Esophagus muscularis mucosa (tissue), 4 donors: ENCODE measurements at regions not wholly inside any gene's neighbourhood (a gene's known extent, or its start where the extent isn't known, plus 50 kb on each side); places are given as distances from the start of the nearest gene placed in this dataset.

Source experiments
- DNase-seq: peaks from one replicate; pipeline ENCODE4 v3.0.0-alpha.2; 2017; ENCODE audit errors: extremely low spot score
- H3K27ac ChIP-seq, 4 donors: fragments of 200-600 bp; sonication (generic); replicated peaks in 1 of 4; 1 replicate in 3 of 4; 2 replicates in 1 of 4; pipeline ENCODE4 v1.5.1; 2016 to 2019; ENCODE audit warnings: mild to moderate bottlenecking in 1 of 4
- H3K27me3 ChIP-seq, 4 donors: fragments of 200-600 bp; sonication (generic); one replicate each; pipeline versions ENCODE4 v1.5.1 to v1.6.0; 2016 to 2019
- H3K36me3 ChIP-seq, 4 donors: fragments of 200-600 bp; sonication (generic); one replicate each; pipeline ENCODE4 v1.5.1; 2016 to 2019
- H3K4me1 ChIP-seq, 4 donors: fragments of 200-600 bp; sonication (generic); one replicate each; pipeline ENCODE4 v1.5.1; 2016 to 2019
- H3K4me3 ChIP-seq, 4 donors: fragments of 200-600 bp; sonication (generic); 1 replicate in 2 of 4; 2 replicates in 2 of 4; pipeline ENCODE4 v1.5.1; 2016 to 2019; ENCODE audit warnings: mild to moderate bottlenecking in 4 of 4, moderate library complexity in 1 of 4
- H3K9me3 ChIP-seq, 4 donors: fragments of 200-600 bp; sonication (generic); 1 replicate in 3 of 4; 2 replicates in 1 of 4; pipeline ENCODE4 v1.5.1; 2016 to 2019
- CTCF ChIP-seq, 3 experiments: fragments of 200-600 bp in 2 of 3; fragments of 450-650 bp in 1 of 3; sonication (generic) in 2 of 3; IDR thresholded peaks; one replicate each; pipeline ENCODE4 v1.5.1; 2017 to 2019; ENCODE audit warnings: antibody characterized with exemption in 3 of 3, mild to moderate bottlenecking in 2 of 3, moderate library complexity in 1 of 3
- EP300 ChIP-seq: sonication (generic); formaldehyde crosslinking; IDR thresholded peaks from one replicate; pipeline ENCODE4 v1.6.1; 2017; ENCODE audit warnings: antibody characterized with exemption
- POLR2A ChIP-seq: fragments of 450-650 bp; IDR thresholded peaks from one replicate; pipeline ENCODE4 v1.6.1; 2017; ENCODE audit warnings: antibody characterized with exemption, moderate library complexity, mild to moderate bottlenecking, low read depth
- POLR2AphosphoS5 ChIP-seq, 2 donors: sonication (generic); formaldehyde crosslinking; IDR thresholded peaks; one replicate each; pipeline ENCODE4 v1.6.1; 2017; ENCODE audit warnings: antibody characterized with exemption in 2 of 2
- WGBS: methylation state at CpG from one replicate; pipeline ENCODE4 v1.1.5; 2018; 5-methylcytosine and 5-hydroxymethylcytosine counted together
- intact Hi-C: fragments of 100-400 bp; cut with DNase I; formaldehyde crosslinking; loops from one replicate; pipeline ENCODE4 v1.15.1; 2023

GRCh38 chr4:4627906-4628305 lies 86.1 kb upstream of the STX18 start:
- no peak for DNase-seq
- Histone ChIP-seq H3K4me3 (no peak overlapping the region), H3K27ac (no peak overlapping the region), H3K36me3 (no peaks in the 10 kb centered on the region), H3K4me1 (no peaks in the 10 kb centered on the region), H3K27me3 (no peaks in the 10 kb centered on the region), H3K9me3 (no peaks in the 10 kb centered on the region)
- WGBS, result 92% methylated on average over 2 of the region's 2 CpGs
- intact Hi-C loops, result no loop called here
- no peak for TF ChIP-seq CTCF (IDR thresholded peaks at IDR 0.05)
- TF ChIP-seq POLR2A, result no peak
- no peak for TF ChIP-seq EP300
- TF ChIP-seq POLR2AphosphoS5 (IDR thresholded peaks at IDR 0.05), result no peak

GRCh38 chr4:4627111-4627510 lies 85.3 kb upstream of the STX18 start:
- Histone ChIP-seq H3K27me3 (no peaks in the 10 kb centered on the region), H3K4me1 (no peaks in the 10 kb centered on the region), H3K36me3 (no peaks in the 10 kb centered on the region), H3K27ac (no peak overlapping the region), H3K9me3 (no peaks in the 10 kb centered on the region), H3K4me3 (no peak overlapping the region)
- TF ChIP-seq POLR2A (no peak), POLR2AphosphoS5 (IDR thresholded peaks at IDR 0.05) (no peak)
- DNase-seq, result no peak
- intact Hi-C loops, result no loop called here
- WGBS, result 42% methylated on average over 4 of the region's 4 CpGs

GRCh38 chr4:4625488-4625887 lies 83.6 kb upstream of the STX18 start:
- Histone ChIP-seq H3K4me1 (no peaks in the 10 kb centered on the region), H3K4me3 (no peak overlapping the region), H3K36me3 (no peaks in the 10 kb centered on the region), H3K27me3 (no peaks in the 10 kb centered on the region), H3K27ac (no peak overlapping the region), H3K9me3 (no peaks in the 10 kb centered on the region)
- DNase-seq, result no peak
- no peak for TF ChIP-seq POLR2A
- no peak for TF ChIP-seq POLR2AphosphoS5 (IDR thresholded peaks at IDR 0.05)
- TF ChIP-seq CTCF (IDR thresholded peaks at IDR 0.05), result no peak
- TF ChIP-seq EP300, result no peak
- WGBS, result 48% methylated on average over 5 of the region's 5 CpGs
- intact Hi-C loops, result no loop called here

GRCh38 chr4:4624276-4624897 lies 82.5 kb upstream of the STX18 start:
- intact Hi-C loops, result no loop called here
- Histone ChIP-seq H3K9me3 (no peaks in the 10 kb centered on the region), H3K27ac (no peak overlapping the region), H3K4me1 (no peaks in the 10 kb centered on the region), H3K4me3 (no peak overlapping the region), H3K27me3 (no peaks in the 10 kb centered on the region), H3K36me3 (no peaks in the 10 kb centered on the region)
- TF ChIP-seq POLR2AphosphoS5 (IDR thresholded peaks at IDR 0.05) (no peak), POLR2A (no peak), EP300 (no peak)
- no peak for DNase-seq
- WGBS, result 73% methylated on average over 5 of the region's 7 CpGs

- H3K4me3 ChIP-seq, result no peak overlapping the region
- H3K27me3 ChIP-seq, result no peaks in the 10 kb centered on the region
- no peaks in the 10 kb centered on the region for H3K36me3 ChIP-seq
- 88% methylated on average over 5 of the region's 5 CpGs for WGBS
- H3K4me1 ChIP-seq, result no peaks in the 10 kb centered on the region
- TF ChIP-seq POLR2AphosphoS5 (IDR thresholded peaks at IDR 0.05) (no peak), EP300 (no peak), POLR2A (no peak), CTCF (IDR thresholded peaks at IDR 0.05) (no peak)
- intact Hi-C loops, result no loop called here
- no peak overlapping the region for H3K27ac ChIP-seq
- peaks cover 0 to 8% (median 3%) of the 10 kb centered on the region in 4 donors for H3K9me3 ChIP-seq
- no peak for DNase-seq
Measured at GRCh38 chr4:4619821-4620220, 78.0 kb upstream of the STX18 start.

GRCh38 chr4:4618847-4619246 lies 77.0 kb upstream of the STX18 start:
- Histone ChIP-seq H3K27me3 (no peaks in the 10 kb centered on the region), H3K9me3 (peaks cover 0 to 8% (median 3%) of the 10 kb centered on the region in 4 donors), H3K27ac (no peak overlapping the region), H3K36me3 (no peaks in the 10 kb centered on the region), H3K4me1 (no peaks in the 10 kb centered on the region), H3K4me3 (no peak overlapping the region)
- TF ChIP-seq CTCF (IDR thresholded peaks at IDR 0.05) (no peak), EP300 (no peak), POLR2A (no peak), POLR2AphosphoS5 (IDR thresholded peaks at IDR 0.05) (no peak)
- no peak for DNase-seq
- intact Hi-C loops, result no loop called here
- WGBS, result 40% methylated on average over 1 of the region's 1 CpG
